Neural cell (in vitro differentiated cells): ENCODE measurements at regions not wholly inside any gene's neighbourhood (a gene's known extent, or its start where the extent isn't known, plus 50 kb on each side); places are given as distances from the start of the nearest gene placed in this dataset.

Source experiments
- H2AFZ ChIP-seq: fragments of 200-600, 300-800 bp; sonication (generic), shearing (Covaris generic); 2 replicates; pipeline ENCODE4 v1.6.0; 2014; ENCODE audit warnings: low read depth, mild to moderate bottlenecking, antibody characterized with exemption, low read length, moderate library complexity
- H3F3A ChIP-seq: fragments of 200-600 bp; shearing (Covaris generic); 2 replicates; pipeline ENCODE4 v1.6.1; 2016; ENCODE audit warnings: mild to moderate bottlenecking, moderate library complexity, mixed read lengths, antibody characterized with exemption, low read length; ENCODE audit not compliant: insufficient read depth, poor library complexity, severe bottlenecking
- H3K27ac ChIP-seq: fragments of 200-600, 300-800 bp; sonication (generic), shearing (Covaris generic); 2 replicates; pipeline ENCODE4 v1.5.1; 2014; ENCODE audit warnings: mild to moderate bottlenecking, low read length, moderate library complexity
- H3K27me3 ChIP-seq: fragments of 300-800, 200-600 bp; sonication (generic), shearing (Covaris generic); 2 replicates; pipeline ENCODE4 v1.6.0; 2014; ENCODE audit warnings: mild to moderate bottlenecking, low read depth, low read length, moderate library complexity; ENCODE audit not compliant: insufficient read depth
- H3K36me3 ChIP-seq: fragments of 300-800, 200-600 bp; sonication (generic), shearing (Covaris generic); 2 replicates; pipeline ENCODE4 v1.5.1; 2014; ENCODE audit warnings: mild to moderate bottlenecking, antibody characterized with exemption, low read length, moderate library complexity; ENCODE audit not compliant: insufficient read depth
- H3K4me2 ChIP-seq: fragments of 300-800, 200-600 bp; sonication (generic), shearing (Covaris generic); 2 replicates; pipeline ENCODE4 v1.6.0; 2014; ENCODE audit warnings: mild to moderate bottlenecking, low read length
- H3K4me3 ChIP-seq: fragments of 300-800, 200-600 bp; sonication (generic), shearing (Covaris generic); 2 replicates; pipeline ENCODE4 v1.5.1; 2014; ENCODE audit warnings: mild to moderate bottlenecking, low read length, moderate library complexity
- H3K79me2 ChIP-seq: fragments of 200-600 bp; shearing (Covaris generic); replicated peaks from 2 replicates; pipeline ENCODE4 v1.6.0; 2014; ENCODE audit warnings: mild to moderate bottlenecking, low read length, moderate library complexity; ENCODE audit not compliant: insufficient read depth
- H3K9ac ChIP-seq: fragments of 300-800, 200-600 bp; sonication (generic), shearing (Covaris generic); 2 replicates; pipeline ENCODE4 v1.6.1; 2016; ENCODE audit warnings: mild to moderate bottlenecking, low read length, mixed read lengths
- H3K9me2 ChIP-seq: fragments of 200-600 bp; shearing (Covaris generic); 2 replicates; pipeline ENCODE4 v1.6.1; 2016; ENCODE audit warnings: mild to moderate bottlenecking, low read length, mixed read lengths; ENCODE audit not compliant: insufficient read depth
- H3K9me3 ChIP-seq: fragments of 200-600, 300-800 bp; sonication (generic), shearing (Covaris generic); 2 replicates; pipeline ENCODE4 v1.6.1; 2016; ENCODE audit warnings: mild to moderate bottlenecking, mixed run types, low read length, moderate library complexity, mixed read lengths
- H4K20me1 ChIP-seq: fragments of 200-600 bp; shearing (Covaris generic); 2 replicates; pipeline ENCODE4 v1.6.1; 2016; ENCODE audit warnings: mild to moderate bottlenecking, mixed run types; ENCODE audit not compliant: insufficient read depth
- EP300 ChIP-seq: fragments of 450-650 bp; conservative IDR thresholded peaks from 2 replicates; pipeline ENCODE4 v1.6.1; 2014; ENCODE audit warnings: antibody characterized with exemption, mild to moderate bottlenecking, moderate library complexity; ENCODE audit not compliant: poor library complexity, severe bottlenecking
- EZH2 ChIP-seq: fragments of 200-600, 300-800 bp; shearing (Covaris generic), sonication (generic); IDR thresholded peaks from 2 replicates; pipeline ENCODE4 v1.6.1; 2014; ENCODE audit warnings: antibody characterized with exemption, low read length, borderline replicate concordance, mild to moderate bottlenecking; ENCODE audit not compliant: insufficient read depth, poor library complexity, severe bottlenecking
- MXI1 ChIP-seq: fragments of 450-650 bp; conservative IDR thresholded peaks from 2 replicates; pipeline ENCODE4 v1.6.1; 2014; ENCODE audit warnings: antibody characterized with exemption, mild to moderate bottlenecking; ENCODE audit not compliant: poor library complexity, severe bottlenecking
- POLR2AphosphoS5 ChIP-seq: IDR thresholded peaks from 2 replicates; pipeline ENCODE4 v1.6.1; 2012
- RAD21 ChIP-seq: fragments of 450-650 bp; conservative IDR thresholded peaks from 2 replicates; pipeline ENCODE4 v1.6.1; 2014; ENCODE audit warnings: antibody characterized with exemption, mild to moderate bottlenecking, moderate library complexity
- SMC3 ChIP-seq: fragments of 450-650 bp; conservative IDR thresholded peaks from 2 replicates; pipeline ENCODE4 v1.6.1; 2014; ENCODE audit warnings: antibody characterized with exemption, mild to moderate bottlenecking, moderate library complexity; ENCODE audit not compliant: poor library complexity
- TAF1 ChIP-seq: IDR thresholded peaks from 2 replicates; pipeline ENCODE4 v1.6.1; 2012; ENCODE audit warnings: low read depth
- TF ChIP-seq, protein P1 (sequence below): IDR thresholded peaks from 2 replicates; pipeline ENCODE4 v1.6.1; 2012; ENCODE audit warnings: borderline replicate concordance
- TF ChIP-seq, protein P2 (sequence below): fragments of 450-650 bp; IDR thresholded peaks from 2 replicates; pipeline ENCODE4 v1.5.1; 2014; ENCODE audit warnings: antibody characterized with exemption, mild to moderate bottlenecking, moderate library complexity; ENCODE audit not compliant: poor library complexity, severe bottlenecking

DNA sequence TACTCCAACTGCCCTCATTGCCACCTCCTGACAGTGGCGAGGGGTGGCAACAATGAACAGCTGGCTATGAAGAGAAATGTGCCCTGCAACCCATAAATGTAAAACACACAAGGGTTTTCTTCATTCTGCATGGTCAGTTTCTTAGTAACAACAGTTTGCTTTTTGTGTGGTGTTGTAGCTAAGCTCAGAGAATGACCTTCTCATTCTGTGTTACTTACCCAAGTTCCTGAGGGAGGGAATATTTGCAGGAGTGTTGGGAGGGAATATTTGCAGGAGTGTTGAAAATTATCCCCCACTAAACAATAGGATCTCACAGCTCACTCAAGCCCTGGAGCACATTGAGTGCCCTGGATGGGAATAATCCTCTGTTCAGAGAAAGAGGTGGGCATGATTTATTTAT lies 456.4 kb upstream of the CDH4 start:
- Histone ChIP-seq H3K27ac (no peak overlapping the region), H3K9me3 (no peaks in the 10 kb centered on the region), H4K20me1 (no peaks in the 10 kb centered on the region), H3F3A (no peaks in the 10 kb centered on the region), H3K9me2 (no peaks in the 10 kb centered on the region), H3K9ac (no peak overlapping the region), H3K79me2 (no peaks in the 10 kb centered on the region), H2AFZ (no peak overlapping the region), H3K36me3 (no peaks in the 10 kb centered on the region), H3K4me3 (no peak overlapping the region), H3K4me2 (no peak overlapping the region), H3K27me3 (no peaks in the 10 kb centered on the region)
- TF ChIP-seq, protein P1, sequence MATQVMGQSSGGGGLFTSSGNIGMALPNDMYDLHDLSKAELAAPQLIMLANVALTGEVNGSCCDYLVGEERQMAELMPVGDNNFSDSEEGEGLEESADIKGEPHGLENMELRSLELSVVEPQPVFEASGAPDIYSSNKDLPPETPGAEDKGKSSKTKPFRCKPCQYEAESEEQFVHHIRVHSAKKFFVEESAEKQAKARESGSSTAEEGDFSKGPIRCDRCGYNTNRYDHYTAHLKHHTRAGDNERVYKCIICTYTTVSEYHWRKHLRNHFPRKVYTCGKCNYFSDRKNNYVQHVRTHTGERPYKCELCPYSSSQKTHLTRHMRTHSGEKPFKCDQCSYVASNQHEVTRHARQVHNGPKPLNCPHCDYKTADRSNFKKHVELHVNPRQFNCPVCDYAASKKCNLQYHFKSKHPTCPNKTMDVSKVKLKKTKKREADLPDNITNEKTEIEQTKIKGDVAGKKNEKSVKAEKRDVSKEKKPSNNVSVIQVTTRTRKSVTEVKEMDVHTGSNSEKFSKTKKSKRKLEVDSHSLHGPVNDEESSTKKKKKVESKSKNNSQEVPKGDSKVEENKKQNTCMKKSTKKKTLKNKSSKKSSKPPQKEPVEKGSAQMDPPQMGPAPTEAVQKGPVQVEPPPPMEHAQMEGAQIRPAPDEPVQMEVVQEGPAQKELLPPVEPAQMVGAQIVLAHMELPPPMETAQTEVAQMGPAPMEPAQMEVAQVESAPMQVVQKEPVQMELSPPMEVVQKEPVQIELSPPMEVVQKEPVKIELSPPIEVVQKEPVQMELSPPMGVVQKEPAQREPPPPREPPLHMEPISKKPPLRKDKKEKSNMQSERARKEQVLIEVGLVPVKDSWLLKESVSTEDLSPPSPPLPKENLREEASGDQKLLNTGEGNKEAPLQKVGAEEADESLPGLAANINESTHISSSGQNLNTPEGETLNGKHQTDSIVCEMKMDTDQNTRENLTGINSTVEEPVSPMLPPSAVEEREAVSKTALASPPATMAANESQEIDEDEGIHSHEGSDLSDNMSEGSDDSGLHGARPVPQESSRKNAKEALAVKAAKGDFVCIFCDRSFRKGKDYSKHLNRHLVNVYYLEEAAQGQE, result no peak
- no peak for TF ChIP-seq RAD21
- TF ChIP-seq EZH2, result no peak
- no peak for TF ChIP-seq EP300
- no peak for TF ChIP-seq TAF1
- TF ChIP-seq POLR2AphosphoS5, result no peak
- no peak for TF ChIP-seq MXI1
- no peak for TF ChIP-seq SMC3

DNA sequence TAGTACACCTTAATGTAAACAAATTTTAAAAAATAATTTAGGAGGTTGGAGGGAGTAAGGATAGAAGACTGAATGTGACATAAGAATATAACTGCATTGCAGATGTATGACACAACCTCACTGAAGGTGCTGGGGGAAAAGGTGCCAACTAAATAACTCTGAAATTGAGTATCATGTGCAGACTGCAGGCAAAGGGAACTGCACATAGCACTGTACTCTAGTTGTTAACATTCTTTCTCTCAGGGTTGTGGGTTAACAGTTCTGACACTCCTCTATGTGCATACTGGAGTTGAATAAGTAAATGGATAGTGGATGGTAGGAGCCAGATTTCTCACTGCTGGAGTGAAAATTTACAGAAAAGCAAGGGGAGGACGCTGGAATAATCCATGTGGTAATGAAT lies 451.9 kb upstream of the CDH4 start:
- H3F3A ChIP-seq, result no peaks in the 10 kb centered on the region
- no peak overlapping the region for H3K4me2 ChIP-seq
- H3K27me3 ChIP-seq, result no peaks in the 10 kb centered on the region
- no peaks in the 10 kb centered on the region for H3K36me3 ChIP-seq
- no peak overlapping the region for H3K27ac ChIP-seq
- H3K79me2 ChIP-seq, result no peaks in the 10 kb centered on the region
- H3K4me3 ChIP-seq, result no peak overlapping the region
- TF ChIP-seq, protein P2, sequence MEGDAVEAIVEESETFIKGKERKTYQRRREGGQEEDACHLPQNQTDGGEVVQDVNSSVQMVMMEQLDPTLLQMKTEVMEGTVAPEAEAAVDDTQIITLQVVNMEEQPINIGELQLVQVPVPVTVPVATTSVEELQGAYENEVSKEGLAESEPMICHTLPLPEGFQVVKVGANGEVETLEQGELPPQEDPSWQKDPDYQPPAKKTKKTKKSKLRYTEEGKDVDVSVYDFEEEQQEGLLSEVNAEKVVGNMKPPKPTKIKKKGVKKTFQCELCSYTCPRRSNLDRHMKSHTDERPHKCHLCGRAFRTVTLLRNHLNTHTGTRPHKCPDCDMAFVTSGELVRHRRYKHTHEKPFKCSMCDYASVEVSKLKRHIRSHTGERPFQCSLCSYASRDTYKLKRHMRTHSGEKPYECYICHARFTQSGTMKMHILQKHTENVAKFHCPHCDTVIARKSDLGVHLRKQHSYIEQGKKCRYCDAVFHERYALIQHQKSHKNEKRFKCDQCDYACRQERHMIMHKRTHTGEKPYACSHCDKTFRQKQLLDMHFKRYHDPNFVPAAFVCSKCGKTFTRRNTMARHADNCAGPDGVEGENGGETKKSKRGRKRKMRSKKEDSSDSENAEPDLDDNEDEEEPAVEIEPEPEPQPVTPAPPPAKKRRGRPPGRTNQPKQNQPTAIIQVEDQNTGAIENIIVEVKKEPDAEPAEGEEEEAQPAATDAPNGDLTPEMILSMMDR, result no peak
- TF ChIP-seq EZH2, result no peak
- TF ChIP-seq, protein P1, result no peak
- TF ChIP-seq MXI1, result no peak
- no peak for TF ChIP-seq POLR2AphosphoS5
- TF ChIP-seq EP300, result no peak
- H4K20me1 ChIP-seq, result no peaks in the 10 kb centered on the region
- no peak overlapping the region for H3K9ac ChIP-seq
- H3K9me3 ChIP-seq, result no peaks in the 10 kb centered on the region
- no peak overlapping the region for H2AFZ ChIP-seq
- no peaks in the 10 kb centered on the region for H3K9me2 ChIP-seq
